Ovary (tissue), 7 donors: ENCODE measurements at regions not wholly inside any gene's neighbourhood (a gene's known extent, or its start where the extent isn't known, plus 50 kb on each side); places are given as distances from the start of the nearest gene placed in this dataset.

Experiments used
- DNase-seq, 5 donors: peaks; one replicate each; pipeline ENCODE4 v3.0.0-alpha.2; 2019 to 2020
- H3K27ac ChIP-seq, 2 donors: fragments of 200-600 bp; one replicate each; pipeline versions ENCODE4 v1.5.1 to v1.8.0; 2019 to 2022
- H3K27me3 ChIP-seq: fragments of 200-600 bp; one replicate; pipeline ENCODE4 v1.8.0; 2022
- H3K36me3 ChIP-seq: fragments of 200-600 bp; sonication (generic); one replicate; pipeline ENCODE4 v1.5.1; 2019
- H3K4me1 ChIP-seq: one replicate; pipeline ENCODE4 v1.8.1; 2013; ENCODE audit warnings: mild to moderate bottlenecking, moderate library complexity; ENCODE audit not compliant: insufficient read depth
- H3K4me3 ChIP-seq: fragments of 200-600 bp; sonication (generic); one replicate; pipeline ENCODE4 v1.5.1; 2017
- H3K9me3 ChIP-seq, 2 donors: fragments of 200-600 bp in 1 of 2; sonication (generic) in 1 of 2; one replicate each; pipeline versions ENCODE4 v1.5.1 to v1.8.1; 2013 to 2019; ENCODE audit warnings: mild to moderate bottlenecking in 1 of 2, moderate library complexity in 1 of 2
- CTCF ChIP-seq, 3 donors: fragments of 450-650 bp in 2 of 3; fragments of 200-600 bp in 1 of 3; IDR thresholded peaks; one replicate each; pipeline versions ENCODE4 v1.5.1 to v1.8.0; 2016 to 2022; ENCODE audit warnings: antibody characterized with exemption in 3 of 3, mild to moderate bottlenecking in 1 of 3
- EP300 ChIP-seq: sonication (generic); formaldehyde crosslinking; IDR thresholded peaks from one replicate; pipeline ENCODE4 v1.6.1; 2017; ENCODE audit warnings: antibody characterized with exemption
- POLR2A ChIP-seq: fragments of 450-650 bp; IDR thresholded peaks from one replicate; pipeline ENCODE4 v1.6.1; 2017; ENCODE audit warnings: antibody characterized with exemption, mild to moderate bottlenecking, moderate library complexity
- WGBS, 3 donors: extraction: QIAGEN DNeasy Blood & Tissue Kit in 1 of 3; methylation state at CpG; one replicate each; pipeline versions ENCODE4 v1.1.5 to v1.1.7; 2013 to 2017; 5-methylcytosine and 5-hydroxymethylcytosine counted together
- intact Hi-C, 4 donors: fragments of 100-400 bp; cut with DNase I; formaldehyde crosslinking; loops; one replicate each; pipeline versions ENCODE4 v1.11.0 to v1.15.1; 2022 to 2023
- donor health status: DM: no; HTN: no; CAD: no; lungs with moderate emphysema.
- donor health status: DM: no; HTN: no; CAD: no.
- donor health status: Bipolar disorder and iron deficiency.
- donor health status: DM: no; HTN: no; CAD: no.
- donor health status: DM: yes; HTN: yes; CAD: no.

DNA sequence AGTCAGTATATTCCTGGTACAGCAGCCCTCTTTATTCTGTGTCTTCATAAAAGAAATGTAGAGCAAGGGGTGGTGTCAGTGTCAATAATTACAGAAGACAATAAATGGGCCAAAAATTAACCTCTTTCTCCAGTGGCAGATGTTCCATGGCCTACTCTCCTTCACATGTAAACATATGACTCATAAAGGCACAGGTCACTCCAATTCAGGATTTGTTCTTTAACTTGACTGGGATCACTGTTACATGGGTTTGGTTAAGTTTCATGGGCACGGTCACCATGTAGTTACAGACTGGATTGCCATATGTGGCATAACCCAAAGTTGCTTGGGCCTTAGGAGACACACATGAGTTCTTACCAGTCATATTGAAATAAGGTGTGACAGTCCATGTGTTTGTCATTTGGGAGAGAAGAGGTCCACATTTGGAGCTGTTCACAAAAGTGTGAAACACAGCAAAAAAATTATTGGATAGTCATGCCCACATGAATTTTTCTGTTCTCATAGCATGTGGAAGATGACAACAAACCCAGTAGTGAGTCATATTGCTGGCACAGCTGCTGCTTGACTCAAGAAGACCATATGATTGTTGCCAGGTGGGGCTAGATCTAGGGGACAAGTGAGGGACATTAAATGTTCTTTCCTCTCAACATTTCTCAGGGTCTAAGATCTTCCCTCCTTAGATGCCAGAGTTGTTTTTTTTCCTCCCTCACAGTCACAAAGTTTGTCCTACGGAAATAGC is 68.1 kb upstream of the HTR2A start:
- no peak for DNase-seq
- no peaks in the 10 kb centered on the region for H3K9me3 ChIP-seq
- WGBS, 3 donors, result 38 to 50% (median 45%) methylated on average over 2 of the region's 2 CpGs
- H3K27me3 ChIP-seq, result no peaks in the 10 kb centered on the region
- intact Hi-C loops, result no loop called here
- no peaks in the 10 kb centered on the region for H3K36me3 ChIP-seq
- H3K4me3 ChIP-seq, result no peak overlapping the region
- no peak for TF ChIP-seq EP300
- TF ChIP-seq POLR2A, result no peak
- no peak for TF ChIP-seq CTCF (IDR thresholded peaks at IDR 0.05)
- no peaks in the 10 kb centered on the region for H3K4me1 ChIP-seq
- H3K27ac ChIP-seq, result no peak overlapping the region

DNA sequence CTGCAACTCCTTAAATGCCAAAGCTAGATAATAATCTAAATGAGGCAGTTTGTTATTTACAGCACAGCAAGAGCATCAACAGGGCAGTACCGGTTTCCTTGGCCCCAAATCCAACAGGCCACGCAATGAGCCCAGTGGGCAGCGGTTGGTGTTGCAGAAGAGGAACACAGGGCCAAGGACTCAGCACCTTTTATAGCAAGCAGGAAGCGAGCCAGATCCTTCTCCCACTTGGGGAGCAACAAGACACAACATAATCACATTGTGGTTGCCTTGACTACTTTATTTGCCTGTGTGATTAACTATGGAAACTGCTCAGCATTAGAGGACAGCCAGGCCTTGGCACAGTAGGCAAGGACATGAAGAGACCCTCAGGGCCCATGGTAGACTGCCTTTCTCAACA is 67.1 kb upstream of the HTR2A start:
- TF ChIP-seq EP300, result no peak
- no peak for TF ChIP-seq POLR2A
- no peak for TF ChIP-seq CTCF (IDR thresholded peaks at IDR 0.05)
- H3K36me3 ChIP-seq, result no peaks in the 10 kb centered on the region
- H3K4me1 ChIP-seq, result no peaks in the 10 kb centered on the region
- H3K27me3 ChIP-seq, result no peaks in the 10 kb centered on the region
- intact Hi-C loops, result no loop called here
- H3K4me3 ChIP-seq, result no peak overlapping the region
- no peaks in the 10 kb centered on the region for H3K9me3 ChIP-seq
- no peak for DNase-seq
- 32 to 66% (median 51%) methylated on average over 4 of the region's 4 CpGs for WGBS, 3 donors
- H3K27ac ChIP-seq, result no peak overlapping the region

DNA sequence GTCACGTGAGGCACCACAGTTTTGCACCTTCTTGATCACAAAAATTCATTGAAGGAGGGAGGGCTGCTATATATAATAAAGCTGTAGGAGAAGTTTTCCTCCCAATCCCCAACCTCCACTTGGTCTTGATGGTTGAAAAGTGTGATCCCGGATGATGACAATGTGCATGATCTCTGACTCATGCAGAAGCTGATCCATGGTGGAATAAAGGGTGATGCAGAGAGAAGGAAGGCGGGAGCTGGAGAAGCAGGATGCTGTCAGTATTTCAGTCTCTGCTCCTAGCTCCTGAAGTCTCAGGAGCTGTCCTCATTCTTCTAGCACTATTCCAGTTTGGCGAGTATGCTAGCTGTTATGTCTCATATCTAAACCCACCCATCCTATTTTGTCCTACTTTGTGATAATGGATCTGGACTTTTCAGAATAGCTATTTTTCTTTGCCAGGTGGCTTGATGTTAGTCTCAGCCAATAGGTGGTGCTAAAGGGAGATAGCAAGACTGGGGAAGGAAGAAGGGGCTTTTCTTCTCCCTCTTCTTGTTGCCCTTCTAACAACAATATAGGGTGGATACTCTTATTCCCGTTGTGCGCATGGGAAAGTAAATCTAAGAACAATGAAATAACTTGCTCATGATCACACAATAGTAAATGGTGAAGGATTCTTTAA is 65.6 kb upstream of the HTR2A start:
- no peaks in the 10 kb centered on the region for H3K27me3 ChIP-seq
- H3K9me3 ChIP-seq, result no peaks in the 10 kb centered on the region
- WGBS, 3 donors, result 83 to 86% (median 85%) methylated on average over 6 of the region's 6 CpGs
- TF ChIP-seq POLR2A (no peak), EP300 (no peak)
- intact Hi-C loops, result no loop called here
- no peaks in the 10 kb centered on the region for H3K4me1 ChIP-seq
- no peak for DNase-seq
- no peak overlapping the region for H3K4me3 ChIP-seq
- no peaks in the 10 kb centered on the region for H3K36me3 ChIP-seq
- no peak overlapping the region for H3K27ac ChIP-seq

DNA sequence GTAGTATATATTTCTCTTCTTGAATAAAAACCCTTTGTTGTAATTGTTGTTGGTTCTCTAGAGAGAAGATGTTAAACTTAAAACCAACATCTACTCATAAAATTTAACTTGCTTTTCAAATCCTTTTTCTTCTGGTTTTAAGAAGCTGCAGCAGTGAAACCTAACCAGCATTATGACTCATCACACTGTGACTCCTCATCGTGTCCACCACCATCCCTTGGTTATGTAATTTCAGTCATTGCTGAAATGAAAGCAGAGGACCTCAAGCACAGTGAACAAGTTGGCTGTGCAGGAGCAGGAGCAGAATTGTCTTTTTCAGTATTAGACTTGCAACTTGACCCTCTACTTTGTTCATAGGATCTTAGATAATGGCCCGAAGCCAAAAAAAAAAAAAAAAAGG is 64.9 kb upstream of the HTR2A start:
- WGBS, 3 donors, result 44 to 53% (median 46%) methylated on average over 2 of the region's 2 CpGs
- Histone ChIP-seq H3K4me3 (no peak overlapping the region), H3K9me3 (no peaks in the 10 kb centered on the region), H3K36me3 (no peaks in the 10 kb centered on the region), H3K27ac (no peak overlapping the region), H3K4me1 (no peaks in the 10 kb centered on the region), H3K27me3 (no peaks in the 10 kb centered on the region)
- no peak for DNase-seq
- no peak for TF ChIP-seq CTCF (IDR thresholded peaks at IDR 0.05)
- no peak for TF ChIP-seq EP300
- TF ChIP-seq POLR2A, result no peak
- intact Hi-C loops, result no loop called here

GRCh38 chr13:46953941-46954340 is 57.1 kb upstream of the HTR2A start:
- intact Hi-C loops, result no loop called here
- no peak for DNase-seq
- H3K4me3 ChIP-seq, result no peak overlapping the region
- TF ChIP-seq POLR2A, result no peak
- no peak for TF ChIP-seq CTCF (IDR thresholded peaks at IDR 0.05)
- TF ChIP-seq EP300, result no peak
- no peaks in the 10 kb centered on the region for H3K36me3 ChIP-seq
- H3K27me3 ChIP-seq, result no peaks in the 10 kb centered on the region
- H3K27ac ChIP-seq, result no peak overlapping the region
- WGBS, 3 donors, result 90 to 94% (median 91%) methylated on average over 2 of the region's 2 CpGs
- no peaks in the 10 kb centered on the region for H3K4me1 ChIP-seq
- H3K9me3 ChIP-seq, result no peaks in the 10 kb centered on the region
